Duodenal mucosa (tissue), 2 donors: ENCODE measurements at regions not wholly inside any gene's neighbourhood (a gene's known extent, or its start where the extent isn't known, plus 50 kb on each side); places are given as distances from the start of the nearest gene placed in this dataset.
A peak's percentile ranks its signal among the peaks of the same experiment; 100 is the strongest.
"Not testable (repeated sequence)": the region's sequence is repeated elsewhere in the genome, so short reads cannot be mapped to it uniquely, and the experiment has no call there.

ENCODE experiments used
- H3K27ac ChIP-seq: one replicate; pipeline ENCODE4 v1.7.0; 2013; ENCODE audit warnings: low read depth, low read length
- H3K27me3 ChIP-seq, 2 donors: one replicate each; pipeline ENCODE4 v1.7.0; 2013; ENCODE audit warnings: low read length in 2 of 2, control low read depth in 1 of 2; ENCODE audit not compliant: insufficient read depth in 2 of 2, control insufficient read depth in 1 of 2
- H3K36me3 ChIP-seq, 2 donors: one replicate each; pipeline ENCODE4 v1.7.0; 2013; ENCODE audit warnings: low read length in 2 of 2, control low read depth in 1 of 2; ENCODE audit not compliant: insufficient read depth in 2 of 2, control insufficient read depth in 1 of 2
- H3K4me1 ChIP-seq, 2 donors: one replicate each; pipeline ENCODE4 v1.7.0; 2013; ENCODE audit warnings: low read length in 2 of 2, control low read depth in 1 of 2; ENCODE audit not compliant: insufficient read depth in 2 of 2, control insufficient read depth in 1 of 2
- H3K4me3 ChIP-seq, 2 donors: one replicate each; pipeline ENCODE4 v1.7.0; 2013; ENCODE audit warnings: low read length in 2 of 2, low read depth in 1 of 2
- H3K9ac ChIP-seq, 2 donors: one replicate each; pipeline ENCODE4 v1.7.0; 2013; ENCODE audit warnings: low read length in 2 of 2, low read depth in 1 of 2
- H3K9me3 ChIP-seq, 2 donors: one replicate each; pipeline ENCODE4 v1.7.0; 2013; ENCODE audit warnings: low read length in 2 of 2, control low read depth in 1 of 2; ENCODE audit not compliant: control insufficient read depth in 1 of 2

DNA sequence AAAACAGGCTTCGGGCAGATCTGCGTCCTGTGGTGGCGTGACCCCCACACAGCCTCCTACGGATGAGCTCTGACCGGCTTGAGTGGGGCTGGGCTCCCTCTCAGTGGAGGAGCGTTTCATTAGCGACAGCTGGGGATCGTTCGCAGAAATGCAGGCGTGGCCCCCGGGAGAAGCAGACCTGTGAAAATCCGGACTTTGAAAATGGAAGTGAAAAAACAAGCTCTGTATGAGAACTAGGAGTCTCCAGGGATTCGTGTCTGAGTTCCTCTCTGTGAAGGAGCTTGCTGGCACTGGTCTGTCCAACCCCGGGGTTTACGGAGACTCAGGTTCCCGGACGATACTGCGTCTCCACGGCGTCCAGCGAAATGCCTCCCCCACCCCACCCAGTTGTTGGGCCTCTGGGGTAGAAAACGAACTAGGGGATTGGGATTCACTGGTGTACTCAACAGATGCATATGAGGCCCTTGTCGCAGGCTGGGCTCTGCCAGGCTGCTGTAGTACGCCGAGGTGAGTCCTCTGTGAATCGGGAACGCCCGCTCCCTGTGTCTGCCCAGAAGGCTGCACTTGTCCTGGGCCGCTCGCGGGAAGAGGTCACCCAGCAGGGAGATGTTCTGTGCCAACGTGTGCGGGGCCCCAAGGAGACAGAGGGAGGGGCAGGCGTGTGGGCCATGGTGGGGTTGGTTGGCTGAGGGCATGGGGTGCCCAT is 119.7 kb upstream of the ZNF469 start:
- not testable (repeated sequence) for H3K27me3 ChIP-seq, H3K9me3 ChIP-seq, H3K36me3 ChIP-seq, H3K9ac ChIP-seq, H3K27ac ChIP-seq, H3K4me3 ChIP-seq
- peaks cover 4 to 11% of the 10 kb centered on the region in 2 donors for H3K4me1 ChIP-seq

GRCh38 chr16:88263681-88264287 is 119.0 kb upstream of the ZNF469 start:
- not testable (repeated sequence) for H3K27ac ChIP-seq, H3K36me3 ChIP-seq, H3K27me3 ChIP-seq, H3K9me3 ChIP-seq, H3K9ac ChIP-seq, H3K4me3 ChIP-seq
- peaks cover 4 to 11% of the 10 kb centered on the region in 2 donors for H3K4me1 ChIP-seq

DNA sequence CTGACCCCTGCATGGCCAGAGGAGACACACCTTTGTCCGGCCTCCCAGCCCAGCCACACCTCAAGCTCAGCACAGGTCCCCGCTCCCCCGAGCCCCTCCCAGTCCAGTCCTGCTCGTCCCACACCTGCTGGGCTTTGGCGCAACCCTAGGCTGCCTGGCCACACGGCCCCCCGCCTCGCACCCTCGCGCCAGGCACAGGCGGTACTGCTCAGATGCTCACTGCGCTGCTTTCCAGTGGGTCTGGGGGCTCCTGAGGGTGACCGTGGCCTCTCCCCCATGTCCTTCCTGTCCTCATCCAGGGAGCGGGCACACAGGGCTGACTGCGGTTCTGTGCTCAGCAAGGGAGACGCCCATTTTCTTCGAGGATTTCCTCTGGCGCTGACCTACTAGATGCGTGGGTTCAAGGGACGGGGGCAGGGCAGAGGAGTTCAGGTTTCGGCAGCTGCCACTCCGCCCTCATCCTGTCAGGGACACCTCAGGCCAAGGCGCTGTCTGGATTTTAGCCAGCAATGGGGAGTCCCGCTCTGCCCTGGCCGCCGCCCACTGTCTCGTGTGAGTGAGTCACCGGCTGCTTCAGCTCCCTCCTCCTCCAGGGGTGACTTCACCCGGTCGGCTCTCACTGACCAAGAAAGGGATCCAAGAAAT is 118.0 kb upstream of the ZNF469 start:
- H3K27ac ChIP-seq = no peak overlapping the region
- H3K27me3 ChIP-seq = no peaks in the 10 kb centered on the region
- peak overlapping the region; percentile 11 to 47 for H3K9ac ChIP-seq
- peak overlapping the region in 1 of 2 donors; percentile 43 for H3K4me3 ChIP-seq
- peaks cover 4 to 11% of the 10 kb centered on the region in 2 donors for H3K4me1 ChIP-seq
- no peaks in the 10 kb centered on the region for H3K9me3 ChIP-seq
- no peaks in the 10 kb centered on the region for H3K36me3 ChIP-seq

- H3K27me3 ChIP-seq, H3K36me3 ChIP-seq, H3K27ac ChIP-seq, H3K9ac ChIP-seq, H3K9me3 ChIP-seq: not testable (repeated sequence)
- H3K4me3 ChIP-seq = peak overlapping the region in 1 of 2 donors; percentile 43
- H3K4me1 ChIP-seq = peaks cover 4 to 11% of the 10 kb centered on the region in 2 donors
Measured at GRCh38 chr16:88265286-88265938, 117.3 kb upstream of the ZNF469 start.

- H3K9ac ChIP-seq, H3K27me3 ChIP-seq, H3K27ac ChIP-seq: not testable (repeated sequence)
Measured at GRCh38 chr16:88266036-88266435, 116.7 kb upstream of the ZNF469 start.

DNA sequence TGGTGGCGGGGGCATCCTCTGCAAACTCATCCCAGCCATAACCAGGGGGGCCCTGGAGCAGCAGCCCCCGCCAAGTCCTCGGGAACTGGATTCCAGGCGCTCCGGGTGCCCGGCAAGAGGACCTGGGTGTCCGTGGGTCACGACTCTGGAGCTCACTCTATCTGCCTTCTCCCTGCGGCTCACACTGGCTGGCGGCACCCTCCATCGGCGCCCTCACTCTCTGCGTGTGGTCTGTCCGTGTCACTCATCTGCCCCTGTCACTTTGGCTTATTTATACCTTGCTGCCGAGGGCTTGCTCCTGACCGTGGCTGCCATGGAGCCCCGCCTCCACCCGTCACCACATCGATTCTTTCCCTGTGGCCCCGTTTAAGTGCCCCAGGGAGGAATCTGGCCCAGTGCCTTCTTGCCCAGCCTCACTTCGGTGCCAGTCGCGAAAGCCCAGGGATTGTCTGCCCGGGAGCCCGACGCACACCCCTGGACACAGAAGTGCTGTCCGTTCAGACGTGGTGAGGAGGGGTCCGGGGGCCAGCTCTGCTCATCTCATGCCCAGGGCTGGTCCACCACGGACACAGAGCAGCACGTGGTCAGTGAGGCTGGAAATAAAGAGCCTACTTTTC is 115.7 kb upstream of the ZNF469 start:
- not testable (repeated sequence) for H3K9ac ChIP-seq, H3K36me3 ChIP-seq, H3K27me3 ChIP-seq, H3K27ac ChIP-seq, H3K9me3 ChIP-seq, H3K4me3 ChIP-seq
- H3K4me1 ChIP-seq = peaks cover 4 to 11% of the 10 kb centered on the region in 2 donors

More at GRCh38 chr16:88266036-88266435, 116.7 kb upstream of the ZNF469 start:
- peaks cover 4 to 11% of the 10 kb centered on the region in 2 donors for H3K4me1 ChIP-seq
- H3K9me3 ChIP-seq, H3K4me3 ChIP-seq, H3K36me3 ChIP-seq: not testable (repeated sequence)

DNA sequence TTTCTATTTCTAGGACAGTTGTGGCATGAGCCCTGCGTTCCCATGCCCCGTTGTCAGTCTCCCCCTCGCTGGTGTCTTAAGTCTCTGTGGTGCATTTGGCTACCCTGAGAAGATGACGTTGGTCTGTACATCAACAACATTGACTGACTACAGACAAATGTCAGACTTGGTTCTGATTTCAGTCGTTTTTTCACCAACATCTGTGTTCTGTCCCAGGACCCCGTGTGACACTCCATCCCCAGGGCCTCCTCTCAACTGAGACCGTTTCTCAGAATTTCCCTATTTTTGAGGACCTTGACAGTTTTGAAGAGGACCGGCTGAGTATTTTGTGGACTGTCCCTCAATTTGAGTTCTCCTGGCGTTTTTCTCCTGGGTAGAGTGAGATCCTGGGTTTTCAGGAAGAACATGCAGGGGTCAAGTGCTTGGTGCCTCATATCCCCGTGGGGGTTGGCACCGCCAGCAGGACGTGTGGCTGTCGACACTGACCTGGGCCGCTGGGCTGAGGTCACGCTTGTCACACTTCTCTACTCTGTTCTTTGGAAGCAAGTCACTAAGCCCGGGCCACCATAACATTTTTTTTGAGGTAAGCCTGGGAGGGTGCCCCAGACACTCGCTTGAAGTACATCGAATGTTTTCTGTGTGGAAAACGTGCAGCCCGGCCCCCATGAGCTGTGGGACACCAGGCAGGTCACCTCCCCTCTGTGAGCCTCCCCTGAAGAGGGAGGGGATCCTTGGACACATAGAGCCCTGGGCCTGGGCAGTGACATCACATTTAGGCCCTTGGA is 114.4 kb upstream of the ZNF469 start:
- H3K27me3 ChIP-seq, H3K36me3 ChIP-seq, H3K4me3 ChIP-seq, H3K9me3 ChIP-seq, H3K9ac ChIP-seq, H3K27ac ChIP-seq: not testable (repeated sequence)
- peaks cover 0 to 11% of the 10 kb centered on the region in 2 donors for H3K4me1 ChIP-seq

GRCh38 chr16:88270171-88270790 is 112.5 kb upstream of the ZNF469 start:
- not testable (repeated sequence) for H3K27ac ChIP-seq, H3K9me3 ChIP-seq, H3K4me3 ChIP-seq, H3K4me1 ChIP-seq, H3K36me3 ChIP-seq, H3K27me3 ChIP-seq, H3K9ac ChIP-seq

GRCh38 chr16:88271296-88271695 is 111.5 kb upstream of the ZNF469 start:
- not testable (repeated sequence) for H3K4me1 ChIP-seq, H3K27ac ChIP-seq, H3K9me3 ChIP-seq, H3K9ac ChIP-seq, H3K27me3 ChIP-seq, H3K36me3 ChIP-seq, H3K4me3 ChIP-seq
